ENCODE measurements at regions not wholly inside any gene's neighbourhood (a gene's known extent, or its start where the extent isn't known, plus 50 kb on each side); places are given as distances from the start of the nearest gene placed in this dataset.
A peak's percentile ranks its signal among the peaks of the same experiment; 100 is the strongest.

DNA sequence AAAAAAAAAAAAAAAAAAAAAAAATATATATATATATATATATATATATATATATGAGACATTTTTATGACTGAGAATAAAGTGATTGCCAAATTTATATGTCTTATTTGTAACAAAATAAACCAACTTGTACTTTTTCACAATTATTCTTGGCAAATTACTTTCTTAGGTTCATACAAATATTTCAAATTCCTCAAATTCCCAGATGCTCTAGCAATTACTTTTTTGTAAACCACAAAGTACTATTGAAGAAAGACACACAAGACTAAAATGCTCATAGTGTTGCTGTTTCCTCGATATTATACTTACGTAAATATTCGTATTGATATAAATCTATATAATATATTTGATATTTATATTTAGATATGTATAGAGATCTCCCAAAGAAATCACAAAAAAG is 390.0 kb downstream of the FAT4 start:
- DNase-seq = no peak

DNA sequence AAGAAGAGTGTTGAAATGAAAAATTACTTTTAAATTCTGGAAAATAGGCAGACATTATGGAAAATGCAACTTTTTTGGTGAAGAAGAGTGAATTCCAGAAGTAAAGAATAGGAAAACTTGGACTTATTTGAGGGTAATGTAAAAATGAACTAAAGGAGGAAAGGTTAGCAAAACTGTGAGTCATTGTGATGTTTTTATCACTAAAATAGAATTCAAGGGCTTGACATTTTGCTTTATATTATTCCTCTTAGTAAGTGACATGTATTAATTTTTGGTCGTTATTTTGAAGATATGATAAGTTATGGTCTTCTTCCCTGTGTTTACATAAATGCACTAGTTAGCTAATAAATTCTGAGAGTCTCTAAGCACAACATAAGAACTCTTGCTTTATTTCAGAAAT is 390.9 kb downstream of the FAT4 start:
- DNase-seq = no peak

DNA sequence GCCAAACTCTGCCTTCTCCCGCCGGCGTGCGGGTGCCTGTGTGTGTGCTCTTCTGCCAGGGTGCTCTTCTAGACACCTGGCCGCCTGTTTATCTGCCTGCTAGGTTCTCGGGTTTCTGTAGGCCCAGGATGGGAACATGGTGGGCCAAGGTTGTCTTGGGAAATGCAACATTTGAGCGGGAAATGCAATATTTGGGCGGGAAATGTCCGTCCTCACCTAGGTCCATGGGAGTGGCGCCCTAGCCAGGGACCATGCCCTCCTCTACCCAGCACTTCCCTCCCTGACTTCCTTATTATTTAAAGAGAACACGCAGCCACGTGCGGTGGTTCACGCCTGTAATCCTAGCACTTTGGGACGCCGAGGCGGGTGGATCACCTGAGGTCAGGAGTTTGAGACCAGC is 392.6 kb downstream of the FAT4 start:
- no peak for DNase-seq

DNA sequence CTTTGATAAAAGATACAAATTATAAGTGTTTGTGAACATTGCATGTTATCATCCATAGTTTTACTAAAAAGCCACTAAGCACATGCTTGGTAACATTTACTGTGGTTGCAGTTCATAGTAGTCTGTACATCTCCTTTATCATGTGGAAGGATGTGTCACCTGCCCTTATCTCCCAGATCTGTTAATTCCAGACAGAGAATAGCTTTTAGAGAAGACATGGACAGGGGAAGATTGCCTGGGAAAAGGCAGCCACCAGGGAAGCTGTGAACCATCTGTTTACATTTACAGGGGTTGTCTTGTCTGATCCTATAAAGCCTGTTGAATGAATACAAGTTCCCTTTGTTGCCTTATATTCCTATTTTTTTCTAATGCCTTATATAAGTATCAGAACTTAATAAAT is 396.0 kb downstream of the FAT4 start:
- DNase-seq = no peak

DNA sequence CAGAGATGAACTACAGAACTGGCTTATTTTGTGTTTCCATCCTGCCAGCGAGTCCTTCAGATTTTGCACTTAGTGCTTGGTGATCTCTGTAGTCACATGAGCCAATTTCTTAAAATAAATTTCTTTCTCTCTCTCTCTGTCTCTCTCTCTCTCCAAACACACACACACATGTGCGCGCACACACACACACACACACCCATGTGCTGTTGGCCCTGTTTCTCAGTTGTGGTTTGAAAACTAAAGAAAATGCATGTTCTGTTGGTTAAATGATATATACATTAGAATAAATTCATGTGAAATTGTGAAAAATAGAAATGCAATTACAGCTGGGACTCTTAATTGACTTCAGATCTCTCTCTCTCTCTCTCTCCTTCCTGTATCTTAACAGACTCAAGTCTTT is 399.3 kb downstream of the FAT4 start:
- DNase-seq = no peak

DNA sequence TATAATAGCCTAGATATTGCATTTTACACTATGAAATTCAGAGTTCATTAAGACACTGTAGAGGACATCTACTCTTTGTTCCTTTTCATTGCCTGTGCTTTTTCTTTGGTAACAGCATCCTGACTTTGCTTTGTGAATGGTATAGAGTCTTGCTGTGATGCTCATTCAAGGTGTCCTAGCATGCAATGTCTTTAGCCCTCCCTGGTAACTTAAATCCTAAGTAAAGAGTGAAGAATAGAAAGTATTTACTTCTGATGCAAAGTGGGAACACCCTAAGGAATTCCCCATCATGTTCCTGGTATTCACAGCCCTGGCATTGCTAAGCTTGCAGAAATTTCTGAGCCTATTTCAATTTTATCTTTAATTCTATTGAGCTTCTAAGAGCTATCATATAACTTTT is 400.1 kb downstream of the FAT4 start:
- DNase-seq = no peak

DNA sequence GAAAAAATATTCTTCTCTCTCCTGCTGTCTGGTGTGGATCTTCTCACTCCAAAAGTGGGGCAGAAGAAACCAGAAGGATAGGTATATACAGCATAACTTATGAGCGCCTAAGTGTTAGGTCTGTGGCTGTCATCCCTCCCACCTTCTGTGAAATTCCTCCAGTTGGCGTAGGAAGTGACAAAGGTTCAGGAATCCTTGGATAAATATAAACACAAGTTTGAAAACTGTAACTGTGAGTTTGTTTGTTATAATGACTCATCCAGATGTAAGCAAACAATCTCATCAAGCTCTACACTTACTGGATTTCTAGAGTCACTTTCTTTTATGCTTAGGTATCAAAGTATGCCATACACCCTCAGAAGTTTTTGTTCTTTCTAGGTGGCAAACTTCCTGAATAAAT is 405.2 kb downstream of the FAT4 start:
- DNase-seq = no peak

DNA sequence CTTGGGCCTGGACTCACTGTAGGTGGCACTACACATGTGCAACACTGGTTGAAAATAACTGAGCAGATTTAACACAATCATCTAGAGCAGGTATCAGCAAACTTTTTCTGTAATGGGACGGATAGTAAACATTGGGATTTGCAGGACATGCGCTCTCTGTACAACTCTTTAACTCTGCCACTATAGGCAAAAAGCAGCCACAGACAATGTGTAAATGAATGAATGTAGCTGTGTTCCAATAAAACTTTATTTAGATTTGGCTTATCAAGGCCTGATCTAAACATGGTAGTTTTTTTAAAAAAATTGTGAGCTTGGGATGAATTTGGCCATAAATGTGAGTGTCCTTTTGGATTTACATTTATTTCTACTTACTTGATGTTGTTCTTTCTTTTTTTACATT is 407.3 kb downstream of the FAT4 start:
- DNase-seq = no peak

DNA sequence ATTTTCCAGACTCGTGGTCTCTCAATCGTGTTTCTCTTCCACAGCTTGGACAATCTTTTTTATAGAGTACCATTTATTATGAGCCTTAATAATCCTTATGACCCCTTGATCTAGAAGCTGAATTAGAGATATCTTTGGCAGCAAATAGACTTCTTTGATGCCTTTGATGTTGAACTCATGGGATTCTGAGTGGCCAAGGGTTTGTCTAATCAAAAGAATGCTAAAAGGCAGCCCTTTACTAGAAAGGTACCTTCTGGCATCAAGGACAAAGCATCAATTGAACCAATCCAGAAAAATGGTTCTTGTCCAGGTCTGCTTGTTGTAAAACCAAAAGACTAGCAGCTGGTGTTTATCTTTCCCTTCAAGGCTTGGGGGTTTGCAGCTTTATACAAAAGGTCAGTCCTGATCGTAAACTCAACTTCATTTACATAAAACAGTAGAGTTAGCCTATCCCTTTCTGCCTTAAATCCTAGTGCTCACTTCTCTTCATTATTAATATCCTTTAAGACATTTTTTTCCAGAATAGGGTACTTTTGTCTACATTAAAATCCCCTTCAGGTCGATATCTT is 411.3 kb downstream of the FAT4 start:
- no peak for DNase-seq

DNA sequence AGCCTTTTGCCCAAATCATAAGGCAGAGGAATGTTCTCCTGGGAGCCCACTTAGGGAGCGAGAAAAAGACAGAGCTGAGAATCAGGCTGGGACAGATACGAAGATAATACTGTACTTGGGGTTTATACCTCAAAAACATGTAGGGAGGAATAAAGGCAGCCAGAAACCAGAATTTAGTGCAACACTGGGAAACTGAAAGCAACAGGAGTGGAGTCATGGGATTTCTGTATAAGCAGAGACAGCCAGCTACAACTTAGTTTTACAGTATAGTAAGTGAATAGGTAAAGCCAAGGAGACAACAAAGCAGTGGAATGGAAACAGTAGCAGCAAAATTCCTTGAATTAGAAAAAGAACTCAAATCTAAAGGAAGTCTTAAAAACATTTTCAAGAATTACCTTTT is 413.2 kb downstream of the FAT4 start:
- DNase-seq = no peak

DNA sequence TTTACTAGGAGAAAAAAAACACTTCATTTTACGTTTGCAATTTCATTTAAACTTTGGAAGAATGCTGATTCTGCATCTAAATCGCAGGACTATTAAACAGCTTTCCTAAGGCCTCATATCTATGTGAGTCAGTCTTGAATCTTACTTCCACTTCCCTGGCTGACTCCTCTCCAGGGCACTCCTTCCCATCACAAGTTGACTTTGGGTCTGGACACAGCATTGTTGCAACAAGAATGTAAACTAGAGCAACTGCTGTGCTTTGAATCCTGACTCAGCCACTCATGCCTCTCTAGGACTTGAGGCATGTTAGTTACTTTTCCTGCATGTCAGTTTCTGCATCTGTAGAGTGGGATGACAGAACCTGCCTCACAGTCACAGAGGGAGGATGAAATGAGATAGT is 413.8 kb downstream of the FAT4 start:
- DNase-seq = no peak

DNA sequence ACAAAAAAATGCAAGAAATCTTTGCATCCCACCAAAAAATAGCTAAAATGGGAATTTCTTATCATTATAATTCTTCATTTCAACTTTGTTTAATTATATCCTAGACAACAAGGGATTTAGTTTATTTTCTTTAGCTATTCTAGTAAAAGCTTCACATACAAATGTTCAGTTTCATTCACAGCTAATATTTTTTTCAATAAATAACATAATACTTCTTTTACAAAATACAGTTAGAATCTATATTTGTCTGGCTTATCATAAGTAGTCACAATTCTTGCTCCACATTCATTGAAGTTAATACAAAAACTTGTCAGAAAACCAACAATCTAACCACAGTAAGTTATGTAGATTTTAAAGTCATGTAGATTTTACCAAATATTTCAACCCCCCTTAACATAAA is 414.4 kb downstream of the FAT4 start:
- no peak for DNase-seq

DNA sequence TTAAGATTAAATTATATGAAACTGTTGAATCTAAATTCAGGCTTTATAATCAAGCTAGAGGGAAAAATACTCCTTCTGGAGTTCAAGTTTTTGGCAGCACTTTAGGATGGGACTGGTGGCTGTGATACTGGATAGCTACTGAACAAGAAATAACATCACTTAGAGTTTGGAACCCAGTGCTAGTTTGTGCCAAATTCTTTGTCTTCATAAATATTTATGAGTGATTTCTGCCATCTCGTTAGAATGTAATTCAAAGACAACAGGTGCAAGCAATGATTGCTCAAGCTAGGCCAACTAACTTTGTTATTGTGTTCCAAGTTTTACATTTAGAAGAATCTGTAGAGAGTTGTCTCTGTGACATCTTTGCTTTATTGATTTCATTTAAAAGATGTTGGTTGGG is 417.9 kb downstream of the FAT4 start:
- DNase-seq = no peak

DNA sequence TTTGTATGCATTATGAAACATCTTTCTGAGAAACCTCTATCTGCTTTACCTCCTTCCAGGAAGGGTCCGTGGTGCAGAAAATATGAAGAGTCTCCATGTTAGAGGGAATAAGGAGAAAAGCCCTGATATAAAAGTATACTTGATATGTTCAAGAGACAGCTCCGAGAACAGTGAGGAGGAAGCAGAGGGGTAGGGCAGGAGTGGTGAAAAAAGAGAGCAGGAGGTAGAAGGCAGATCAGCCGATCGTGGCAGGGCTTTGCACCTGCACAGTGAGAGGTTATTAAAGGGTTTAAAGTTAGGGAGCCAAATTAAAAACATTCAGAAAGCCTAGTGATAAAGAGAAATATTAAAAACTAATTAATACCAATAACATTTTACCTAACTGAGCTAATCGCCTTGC is 419.7 kb downstream of the FAT4 start:
- no peak for DNase-seq

DNA sequence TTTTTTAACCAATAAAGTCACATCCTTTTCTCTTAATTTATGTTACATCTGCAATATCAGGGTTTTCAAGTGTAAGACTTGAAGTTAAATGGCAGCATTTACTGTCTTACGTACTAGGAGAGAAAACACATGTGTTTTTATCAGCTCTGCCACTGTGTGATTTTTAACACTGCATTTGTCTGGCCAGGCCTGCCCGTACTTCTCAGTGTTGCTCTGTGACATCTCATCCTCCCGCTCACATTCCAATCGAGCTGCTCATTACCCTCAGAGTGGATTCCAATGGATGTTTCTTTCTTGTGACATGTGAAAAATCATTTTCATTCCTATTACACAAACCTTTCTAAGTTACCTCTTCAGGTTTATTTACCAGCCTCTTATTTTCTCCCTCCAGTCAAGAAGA is 420.3 kb downstream of the FAT4 start:
- no peak for DNase-seq

DNA sequence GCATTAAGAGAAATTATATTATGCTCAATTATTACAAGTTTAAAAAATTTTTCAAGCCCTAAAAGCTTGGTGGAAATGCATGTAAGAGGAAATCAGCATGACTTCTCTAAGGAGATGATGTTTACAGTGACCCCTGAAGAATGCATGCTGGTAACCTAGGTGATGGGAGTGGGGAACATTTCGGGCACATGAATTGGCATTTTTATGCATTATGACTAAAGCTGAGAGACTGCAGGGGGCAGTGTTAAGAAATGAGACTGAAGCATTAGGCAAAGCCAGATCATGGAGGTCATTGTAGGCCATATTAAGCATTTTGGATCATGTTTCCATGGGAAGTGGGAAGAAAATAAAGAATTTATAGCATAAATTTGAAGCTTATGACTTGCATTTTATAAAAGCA is 421.3 kb downstream of the FAT4 start:
- DNase-seq = no peak

DNA sequence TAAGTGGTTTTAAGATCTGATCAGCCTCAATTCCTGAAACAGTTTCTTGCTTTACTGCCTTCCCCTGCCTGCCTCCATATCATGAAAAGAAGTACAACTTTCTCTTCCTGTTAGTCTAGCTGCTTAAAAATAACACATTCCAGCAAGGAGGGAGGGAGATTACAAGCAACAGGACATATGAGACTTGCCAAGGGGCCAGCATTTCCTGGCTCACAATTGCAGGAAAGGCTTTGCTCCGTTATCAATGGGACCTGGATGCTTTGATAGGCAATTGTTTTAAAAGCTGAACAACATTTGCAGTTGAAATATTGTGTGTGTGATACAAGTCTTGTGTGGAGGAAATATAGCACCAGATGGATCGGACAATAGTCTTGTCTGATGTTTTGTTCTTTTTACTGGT is 425.0 kb downstream of the FAT4 start:
- DNase-seq = no peak

DNA sequence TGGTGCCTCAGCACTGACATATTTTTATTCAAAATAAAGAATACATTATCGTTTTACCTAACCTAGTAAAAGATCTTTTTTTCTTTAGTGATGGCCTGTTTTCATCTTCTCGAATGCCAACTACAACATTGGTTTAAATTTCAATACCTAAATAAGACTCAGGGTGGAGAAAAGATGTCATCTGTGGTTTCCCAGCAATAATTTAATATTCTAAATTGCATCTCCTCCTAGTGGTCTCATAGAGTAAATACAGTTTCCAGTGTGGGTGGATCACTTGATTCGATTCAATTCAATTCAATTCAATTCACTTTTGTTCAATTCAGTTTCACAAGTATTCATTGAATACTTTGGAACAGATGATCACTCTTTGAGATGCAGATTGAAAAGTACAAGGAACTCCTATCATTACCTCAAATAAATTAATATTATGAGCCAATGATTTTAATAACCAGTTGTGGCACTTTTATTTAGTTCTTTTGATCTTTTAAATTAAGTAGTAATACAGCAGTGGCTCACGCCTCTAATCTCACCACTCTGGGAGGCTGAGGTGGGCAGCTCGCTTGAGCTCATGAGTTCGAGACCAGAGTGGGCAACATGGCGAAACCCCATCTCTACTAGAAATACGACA is 427.2 kb downstream of the FAT4 start:
- peak; percentile 18 to 32 for DNase-seq

DNA sequence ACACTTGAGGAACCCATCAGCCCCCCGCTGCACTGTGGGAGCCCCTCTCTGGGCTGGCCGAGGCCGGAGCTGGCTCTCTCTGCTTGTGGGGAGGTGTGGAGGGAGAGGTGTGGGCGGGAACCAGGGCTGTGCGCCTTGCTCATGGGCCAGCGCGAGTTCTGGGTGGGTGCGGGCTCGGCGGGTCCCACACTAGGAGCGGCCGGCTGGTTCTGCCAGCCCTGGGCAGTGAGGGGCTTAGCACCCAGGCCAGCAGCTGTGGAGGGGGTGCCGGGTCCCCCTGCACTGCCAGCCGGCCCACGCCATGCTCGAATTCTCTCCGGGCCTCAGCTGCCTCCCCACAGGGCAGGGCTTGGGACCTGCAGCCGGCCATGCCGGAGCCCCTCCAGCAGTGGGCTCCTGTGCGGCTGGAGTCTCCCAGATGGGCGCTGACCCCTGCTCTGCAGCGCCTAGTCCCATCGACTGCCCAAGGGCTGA is 430.2 kb downstream of the FAT4 start:
- no peak for DNase-seq

DNA sequence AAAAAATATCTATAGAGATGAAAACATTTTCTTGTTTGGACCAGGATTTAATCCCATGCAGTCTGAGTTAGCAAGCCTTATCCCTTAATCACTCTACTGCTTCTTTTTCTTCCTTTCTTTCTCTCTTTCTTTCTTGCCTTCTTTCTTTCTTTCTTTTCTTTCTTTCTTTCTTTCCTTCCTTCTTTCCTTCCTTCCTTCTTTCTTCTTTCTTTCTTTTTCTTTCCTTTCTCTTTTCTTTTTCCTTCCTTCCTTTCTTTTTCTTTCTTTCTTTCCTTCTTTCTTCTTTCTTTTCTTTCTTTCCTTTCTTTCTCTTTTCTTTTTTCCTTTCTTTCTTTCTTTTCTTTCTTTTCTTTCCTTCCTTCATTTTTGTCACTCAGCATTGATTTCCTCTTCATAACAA is 434.6 kb downstream of the FAT4 start:
- no peak for DNase-seq

DNA sequence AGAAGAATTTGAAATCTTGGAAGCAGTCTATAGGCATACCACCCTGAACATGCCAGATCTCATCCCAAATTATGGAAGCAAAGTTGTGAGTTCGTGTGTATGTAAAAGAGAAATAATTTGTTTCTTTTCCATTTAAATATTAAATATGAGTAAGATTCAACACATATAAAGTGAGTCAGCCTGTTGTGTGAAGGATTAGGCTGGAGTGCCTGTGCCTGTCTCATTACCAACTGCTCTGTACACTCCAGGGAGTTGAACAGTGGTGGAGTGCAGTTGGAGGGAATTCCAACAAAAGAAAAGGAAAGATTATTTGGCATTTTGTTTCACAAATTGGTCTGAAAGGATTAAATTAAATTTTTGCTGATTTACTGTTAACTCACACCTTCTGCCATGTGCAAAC is 435.6 kb downstream of the FAT4 start:
- DNase-seq = no peak

DNA sequence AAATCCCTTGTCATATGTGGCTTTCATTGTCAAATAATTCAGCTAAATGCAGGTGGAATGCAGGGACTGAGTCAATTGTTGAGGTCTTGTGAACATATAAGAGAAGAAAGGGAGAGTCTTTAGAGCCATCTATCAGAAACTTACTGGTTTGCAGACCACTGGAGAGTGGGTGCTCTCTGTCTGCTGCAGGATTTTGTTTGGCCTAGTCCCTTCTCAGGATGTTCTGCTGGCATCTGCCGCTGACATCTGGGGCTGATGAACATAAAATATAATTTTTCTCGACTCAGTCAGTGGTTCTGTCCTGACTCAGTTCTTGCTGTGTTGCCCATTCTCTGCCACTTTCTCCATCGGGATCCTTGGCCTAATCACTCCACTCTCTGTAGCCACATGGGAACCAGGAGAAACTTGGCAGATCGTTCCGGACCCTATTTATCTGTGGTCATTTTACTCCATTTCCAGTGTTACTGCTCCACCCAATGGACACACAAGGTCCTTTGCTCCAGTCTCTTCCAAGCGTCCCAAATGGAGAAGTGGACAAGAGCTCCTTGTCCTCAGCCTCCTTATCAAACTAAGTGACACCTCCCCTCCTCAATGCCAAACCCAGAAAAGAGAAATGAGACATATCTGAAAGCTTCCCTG is 436.2 kb downstream of the FAT4 start:
- no peak for DNase-seq

DNA sequence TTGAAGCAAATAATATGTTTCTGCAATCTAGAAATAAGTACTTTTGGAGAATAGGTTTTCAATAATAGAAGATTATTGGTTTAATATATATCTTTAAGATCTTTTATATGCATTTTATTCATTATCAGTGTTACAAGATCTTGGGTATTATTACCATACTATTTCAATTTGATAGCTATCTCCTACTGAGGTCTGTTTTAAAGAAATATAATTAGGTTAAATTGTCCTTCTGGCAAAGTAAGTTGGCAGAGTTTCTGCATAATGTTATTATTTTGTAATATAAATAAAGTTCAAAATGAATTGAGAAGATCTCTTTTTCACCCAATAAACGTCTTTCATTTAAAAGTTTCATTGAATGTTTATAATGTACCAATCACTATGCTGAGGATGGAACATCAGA is 443.7 kb downstream of the FAT4 start:
- no peak for DNase-seq

DNA sequence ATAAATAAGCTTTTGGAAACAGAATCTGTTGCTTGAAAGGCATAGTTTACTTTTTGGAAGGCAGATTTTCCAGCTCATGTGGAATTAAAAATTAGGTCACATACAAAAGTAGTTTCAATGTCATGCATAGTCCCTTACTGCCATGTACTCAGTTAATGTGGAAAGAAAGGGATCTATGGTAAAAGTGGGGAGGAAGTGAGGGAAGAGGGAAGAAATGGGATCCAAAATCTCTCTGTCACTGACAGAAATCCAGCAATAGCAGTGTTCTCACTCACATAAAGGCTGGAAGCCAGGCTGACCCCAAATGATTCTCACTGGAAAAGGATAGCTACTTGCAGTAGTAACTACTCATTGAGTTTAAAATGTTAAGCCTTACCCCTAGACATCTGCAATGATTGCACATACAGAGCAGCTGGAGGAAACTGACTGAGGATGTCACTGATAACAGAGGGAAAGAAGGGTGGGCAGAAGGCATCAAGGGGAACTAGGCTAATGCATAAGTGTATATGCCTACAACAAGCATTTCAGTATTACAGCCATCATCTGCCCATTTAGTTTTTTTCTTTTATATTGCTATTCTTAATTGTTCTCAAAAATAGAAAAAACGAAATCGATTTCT is 445.6 kb downstream of the FAT4 start:
- DNase-seq = no peak

All from AML-193 (cell line).